PC-9 (cell line): ENCODE measurements at regions not wholly inside any gene's neighbourhood (a gene's known extent, or its start where the extent isn't known, plus 50 kb on each side); places are given as distances from the start of the nearest gene placed in this dataset.

Experiments used
- BruUV-seq: library from RNA; stranded (reverse); fragments of 400-500 nt; replicated peaks from 2 replicates; lab custom pipeline; 2021; lab: Mats Ljungman, UMichigan
- CTCF ChIA-PET: fragments of 300-600 bp; sonication (Branson Sonifier 250); formaldehyde crosslinking; loops from one replicate; lab custom pipeline; 2022; ENCODE audit warnings: antibody characterized with exemption; lab: Charles Lee
- POLR2A ChIA-PET: fragments of 300-600 bp; sonication (Branson Sonifier 250); formaldehyde crosslinking; loops from one replicate; lab custom pipeline; 2022; ENCODE audit warnings: antibody characterized with exemption; ENCODE audit not compliant: unreplicated experiment; lab: Charles Lee
- DNase-seq, 2 experiments: peaks; one replicate each; pipeline versions ENCODE4 v3.0.0 to v3.0.0-alpha.2; 2015 to 2022; ENCODE audit warnings: mixed read lengths in 1 of 2
- H2AFZ ChIP-seq: fragments of 200-600 bp; sonication (generic); 2 replicates; pipeline ENCODE4 v1.8.1; 2017; ENCODE audit warnings: antibody characterized with exemption
- H3F3A ChIP-seq: fragments of 200-600 bp; sonication (generic); 2 replicates; pipeline ENCODE4 v1.8.1; 2017; ENCODE audit warnings: antibody characterized with exemption, mild to moderate bottlenecking, low read depth; ENCODE audit not compliant: insufficient read depth
- H3K27ac ChIP-seq: fragments of 200-600 bp; sonication (generic); 2 replicates; pipeline ENCODE4 v1.6.1; 2016; ENCODE audit warnings: mixed run types
- H3K27me3 ChIP-seq: fragments of 200-600 bp; sonication (generic); 2 replicates; pipeline ENCODE4 v1.6.1; 2016; ENCODE audit warnings: low read depth, mixed run types; ENCODE audit not compliant: insufficient read depth
- H3K36me3 ChIP-seq: fragments of 200-600 bp; sonication (generic); 2 replicates; pipeline ENCODE4 v1.6.1; 2016; ENCODE audit warnings: low read depth, mixed run types
- H3K4me1 ChIP-seq: fragments of 200-600 bp; sonication (generic); replicated peaks from 2 replicates; pipeline ENCODE4 v1.6.1; 2016; ENCODE audit warnings: mixed run types; ENCODE audit not compliant: insufficient read depth
- H3K4me2 ChIP-seq: fragments of 200-600 bp; sonication (generic); 2 replicates; pipeline ENCODE4 v1.6.1; 2017; ENCODE audit warnings: mixed run types
- H3K4me3 ChIP-seq: fragments of 200-600 bp; sonication (generic); 2 replicates; pipeline ENCODE4 v1.6.1; 2016; ENCODE audit warnings: mixed run types
- H3K79me2 ChIP-seq: fragments of 200-600 bp; sonication (generic); 2 replicates; pipeline ENCODE4 v1.6.1; 2017; ENCODE audit warnings: low read depth, mixed run types
- H3K9me2 ChIP-seq: fragments of 200-600 bp; sonication (generic); 2 replicates; pipeline ENCODE4 v1.8.1; 2017; ENCODE audit warnings: mild to moderate bottlenecking; ENCODE audit not compliant: insufficient read depth
- H3K9me3 ChIP-seq: fragments of 200-600 bp; sonication (generic); 2 replicates; pipeline ENCODE4 v1.8.1; 2016; ENCODE audit warnings: low read depth; ENCODE audit not compliant: insufficient read depth
- H4K20me1 ChIP-seq: fragments of 200-600 bp; sonication (generic); 2 replicates; pipeline ENCODE4 v1.8.1; 2017; ENCODE audit not compliant: insufficient read depth
- CTCF ChIP-seq: fragments of 200-600 bp; sonication (generic); conservative IDR thresholded peaks from 2 replicates; pipeline ENCODE4 v1.6.1; 2017; ENCODE audit warnings: mixed run types, antibody characterized with exemption, mild to moderate bottlenecking, moderate library complexity
- EZH2 ChIP-seq: fragments of 200-600 bp; sonication (generic); IDR thresholded peaks from 2 replicates; pipeline ENCODE4 v1.8.0; 2017; ENCODE audit warnings: antibody characterized with exemption, low read depth
- intact Hi-C: fragments of 100-400 bp; cut with micrococcal nuclease; formaldehyde crosslinking; loops from one replicate; pipeline ENCODE4 v1.10.0; 2022; ENCODE audit not compliant: unreplicated experiment

GRCh38 chr2:172160839-172161238 is 58.1 kb upstream of the DLX2 start:
- H4K20me1 ChIP-seq = no peaks in the 10 kb centered on the region
- BruUV-seq = no TSS peak
- DNase-seq = no peak
- H3K4me3 ChIP-seq = no peak overlapping the region
- intact Hi-C loops = no loop called here
- no peaks in the 10 kb centered on the region for H3K9me2 ChIP-seq
- H3F3A ChIP-seq = no peaks in the 10 kb centered on the region
- TF ChIP-seq CTCF (no peak), EZH2 (no peak)
- ChIA-PET CTCF (no interaction called here), POLR2A (no interaction called here)
- H3K9me3 ChIP-seq = no peaks in the 10 kb centered on the region
- H2AFZ ChIP-seq = no peak overlapping the region
- H3K27me3 ChIP-seq = 0 out of 2 replicates have a peak, but pooled peaks cover 3% of the 10 kb centered on the region
- no peak overlapping the region for H3K4me2 ChIP-seq
- no peak overlapping the region for H3K27ac ChIP-seq
- H3K79me2 ChIP-seq = no peaks in the 10 kb centered on the region
- no peaks in the 10 kb centered on the region for H3K4me1 ChIP-seq
- H3K36me3 ChIP-seq = no peaks in the 10 kb centered on the region

DNA sequence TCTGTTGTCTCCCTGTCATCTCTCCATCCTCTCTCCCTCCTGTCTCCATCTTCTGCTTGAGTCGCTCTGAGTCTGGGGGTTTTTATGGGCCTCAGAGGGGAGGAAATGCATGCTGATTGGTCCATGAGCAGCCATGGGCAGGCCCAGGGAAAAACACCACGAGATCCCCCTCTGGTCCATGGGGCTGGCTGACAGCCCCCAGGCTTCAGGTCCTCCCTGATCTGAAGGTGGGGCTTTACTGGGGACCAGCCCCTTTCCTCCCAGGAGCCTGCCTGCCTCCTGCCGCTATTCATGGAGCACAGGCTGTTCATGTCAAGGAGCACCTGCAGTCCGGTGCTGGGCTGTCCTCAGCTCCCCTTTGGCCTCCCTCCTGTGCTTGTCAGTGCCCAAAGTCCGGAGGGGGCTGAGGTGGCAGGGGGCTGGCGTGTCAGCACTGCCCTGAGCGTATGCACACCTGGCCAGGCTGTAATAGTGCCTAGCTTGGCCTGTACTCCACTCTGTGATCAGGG is 59.6 kb upstream of the DLX2 start:
- no peaks in the 10 kb centered on the region for H3K79me2 ChIP-seq
- no peak overlapping the region for H3K4me3 ChIP-seq
- BruUV-seq = no TSS peak
- no peak overlapping the region for H3K4me2 ChIP-seq
- no peaks in the 10 kb centered on the region for H3K4me1 ChIP-seq
- no peaks in the 10 kb centered on the region for H3F3A ChIP-seq
- no peaks in the 10 kb centered on the region for H3K27me3 ChIP-seq
- POLR2A ChIA-PET = interaction anchor here (0.6 kb wide), 1 partner anchor 446 kb away, joined by 10 read pairs; no protein-coding TSS in a partner anchor
- DNase-seq = no peak
- no peaks in the 10 kb centered on the region for H3K36me3 ChIP-seq
- intact Hi-C loops = no loop called here
- CTCF ChIA-PET = interaction anchor here (0.6 kb wide), 1 partner anchor 942 kb away, joined by 3 read pairs; no protein-coding TSS in a partner anchor
- TF ChIP-seq EZH2 = no peak
- no peak for TF ChIP-seq CTCF
- H3K27ac ChIP-seq = no peak overlapping the region
- no peak overlapping the region for H2AFZ ChIP-seq
- no peaks in the 10 kb centered on the region for H3K9me2 ChIP-seq
- no peaks in the 10 kb centered on the region for H4K20me1 ChIP-seq
- H3K9me3 ChIP-seq = no peaks in the 10 kb centered on the region

GRCh38 chr2:172162739-172163336 is 60.1 kb upstream of the DLX2 start:
- Histone ChIP-seq H3K4me2 (no peak overlapping the region), H3K79me2 (no peaks in the 10 kb centered on the region), H4K20me1 (no peaks in the 10 kb centered on the region), H3K9me2 (no peaks in the 10 kb centered on the region), H3K9me3 (no peaks in the 10 kb centered on the region), H2AFZ (no peak overlapping the region), H3K36me3 (no peaks in the 10 kb centered on the region), H3K4me3 (no peak overlapping the region), H3K27me3 (no peaks in the 10 kb centered on the region), H3K4me1 (no peaks in the 10 kb centered on the region), H3K27ac (no peak overlapping the region), H3F3A (no peaks in the 10 kb centered on the region)
- BruUV-seq = no TSS peak
- no peak for TF ChIP-seq CTCF
- POLR2A ChIA-PET = no interaction called here
- CTCF ChIA-PET = no interaction called here
- no peak for DNase-seq
- intact Hi-C loops = no loop called here
